HG03354 (cell line): ENCODE measurements at regions not wholly inside any gene's neighbourhood (a gene's known extent, or its start where the extent isn't known, plus 50 kb on each side); places are given as distances from the start of the nearest gene placed in this dataset.
"Not testable (repeated sequence)": the region's sequence is repeated elsewhere in the genome, so short reads cannot be mapped to it uniquely, and the experiment has no call there.

Source experiments
- ATAC-seq: cut with Tn5 transposase; IDR thresholded peaks from one replicate; pipeline ENCODE4 v1.9.1; 2021; ENCODE audit warnings: mild to moderate bottlenecking; ENCODE audit not compliant: unreplicated experiment, poor library complexity, severe bottlenecking

- ATAC-seq: no peak
Measured at GRCh38 chr5:104023739-104024138, 461.1 kb upstream of the NUDT12 start.

GRCh38 chr5:104019956-104020355 is 457.4 kb upstream of the NUDT12 start:
- ATAC-seq: no peak

GRCh38 chr5:104018299-104018698 is 455.7 kb upstream of the NUDT12 start:
- no peak for ATAC-seq

- ATAC-seq: no peak
Measured at GRCh38 chr5:104016646-104017045, 454.1 kb upstream of the NUDT12 start.

- no peak for ATAC-seq
Measured at GRCh38 chr5:104015765-104016164, 453.2 kb upstream of the NUDT12 start.

GRCh38 chr5:104002783-104003182 is 440.2 kb upstream of the NUDT12 start:
- ATAC-seq: not testable (repeated sequence)

GRCh38 chr5:104001136-104001535 is 438.5 kb upstream of the NUDT12 start:
- no peak for ATAC-seq

- no peak for ATAC-seq
Measured at GRCh38 chr5:103993031-103993430, 430.4 kb upstream of the NUDT12 start.

- no peak for ATAC-seq
Measured at GRCh38 chr5:103990064-103990463, 427.5 kb upstream of the NUDT12 start.

- ATAC-seq: no peak
Measured at GRCh38 chr5:103981592-103981991, 419.0 kb upstream of the NUDT12 start.

GRCh38 chr5:103973669-103974068 is 411.1 kb upstream of the NUDT12 start:
- no peak for ATAC-seq

GRCh38 chr5:103966295-103966694 is 403.7 kb upstream of the NUDT12 start:
- not testable (repeated sequence) for ATAC-seq

GRCh38 chr5:103962023-103962422 is 399.4 kb upstream of the NUDT12 start:
- ATAC-seq: no peak

- no peak for ATAC-seq
Measured at GRCh38 chr5:103953601-103954382, 391.2 kb upstream of the NUDT12 start.

GRCh38 chr5:103951776-103952175 is 389.2 kb upstream of the NUDT12 start:
- ATAC-seq: no peak

GRCh38 chr5:103943230-103943629 is 380.6 kb upstream of the NUDT12 start:
- no peak for ATAC-seq

GRCh38 chr5:103942587-103943186 is 380.1 kb upstream of the NUDT12 start:
- ATAC-seq: no peak

GRCh38 chr5:103941596-103941995 is 379.0 kb upstream of the NUDT12 start:
- ATAC-seq: no peak

- no peak for ATAC-seq
Measured at GRCh38 chr5:103938146-103938695, 375.6 kb upstream of the NUDT12 start.

- ATAC-seq: no peak
Measured at GRCh38 chr5:103929338-103930013, 366.9 kb upstream of the NUDT12 start.

GRCh38 chr5:103927739-103928138 is 365.1 kb upstream of the NUDT12 start:
- no peak for ATAC-seq
